MCF 10A (cell line): ENCODE measurements at regions not wholly inside any gene's neighbourhood (a gene's known extent, or its start where the extent isn't known, plus 50 kb on each side); places are given as distances from the start of the nearest gene placed in this dataset.
"Not testable (repeated sequence)": the region's sequence is repeated elsewhere in the genome, so short reads cannot be mapped to it uniquely, and the experiment has no call there.

Experiments used
- BruUV-seq: library from RNA; stranded (reverse); fragments of 400-500 nt; replicated peaks from 2 replicates; lab custom pipeline; 2021; lab: Mats Ljungman, UMichigan
- CTCF ChIA-PET: fragments of 300-600 bp; sonication (Branson Sonifier 250); formaldehyde crosslinking; extraction: SDS; loops from one replicate; lab custom pipeline; 2021; ENCODE audit warnings: antibody characterized with exemption, inconsistent platforms; lab: Yijun Ruan, JAX
- POLR2A ChIA-PET: fragments of 300-600, 350-650 bp; sonication (Branson Sonifier 250); formaldehyde crosslinking; extraction: SDS; loops from one replicate; lab custom pipeline; 2020; ENCODE audit warnings: antibody characterized with exemption, inconsistent platforms; lab: Yijun Ruan, JAX
- DNase-seq: peaks from one replicate; pipeline ENCODE4 v3.0.0-alpha.2; 2018; ENCODE audit not compliant: unreplicated experiment
- H3K27ac Mint-ChIP-seq: one replicate; pipeline ENCODE4 v1.8.0; 2022; ENCODE audit warnings: mild to moderate bottlenecking, low read depth, mixed read lengths; ENCODE audit not compliant: unreplicated experiment
- H3K27me3 Mint-ChIP-seq: one replicate; pipeline ENCODE4 v1.8.0; 2022; ENCODE audit warnings: mixed read lengths; ENCODE audit not compliant: insufficient read depth, unreplicated experiment
- H3K36me3 Mint-ChIP-seq: one replicate; pipeline ENCODE4 v1.8.0; 2022; ENCODE audit warnings: mild to moderate bottlenecking, moderate library complexity, mixed read lengths; ENCODE audit not compliant: insufficient read depth, unreplicated experiment
- H3K4me1 Mint-ChIP-seq: one replicate; pipeline ENCODE4 v1.8.0; 2022; ENCODE audit warnings: mixed read lengths; ENCODE audit not compliant: insufficient read depth, unreplicated experiment
- H3K4me3 Mint-ChIP-seq: one replicate; pipeline ENCODE4 v1.8.0; 2022; ENCODE audit warnings: mild to moderate bottlenecking, moderate library complexity, mixed read lengths; ENCODE audit not compliant: unreplicated experiment
- H3K9me3 Mint-ChIP-seq: one replicate; pipeline ENCODE4 v1.8.0; 2022; ENCODE audit warnings: mixed read lengths; ENCODE audit not compliant: unreplicated experiment
- intact Hi-C: fragments of 100-400 bp; cut with micrococcal nuclease; formaldehyde crosslinking; loops from 2 replicates; pipeline ENCODE4 v1.14.1; 2022

DNA sequence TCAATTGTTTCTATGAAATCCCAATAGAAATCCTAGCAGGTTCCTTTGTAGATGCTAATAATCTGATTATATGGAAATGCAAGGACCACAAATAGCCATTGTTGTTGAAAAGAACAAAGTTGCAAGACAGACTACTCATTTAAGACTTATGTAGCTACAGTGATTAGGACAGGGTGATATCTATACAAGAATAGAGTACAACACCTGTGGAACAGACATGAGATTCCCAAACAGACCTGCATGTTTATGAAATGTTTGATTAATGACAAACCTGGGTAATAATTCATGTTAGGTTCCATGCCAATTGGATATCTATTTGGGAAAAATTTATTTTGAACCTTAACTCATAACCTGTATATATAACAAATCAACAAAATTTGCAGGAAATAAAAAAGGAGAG is 95.4 kb downstream of the MALL start:
- H3K36me3 Mint-ChIP-seq, CTCF ChIA-PET, H3K27ac Mint-ChIP-seq, DNase-seq, intact Hi-C loops, H3K9me3 Mint-ChIP-seq, BruUV-seq, H3K4me3 Mint-ChIP-seq, H3K27me3 Mint-ChIP-seq, H3K4me1 Mint-ChIP-seq, POLR2A ChIA-PET: not testable (repeated sequence)

DNA sequence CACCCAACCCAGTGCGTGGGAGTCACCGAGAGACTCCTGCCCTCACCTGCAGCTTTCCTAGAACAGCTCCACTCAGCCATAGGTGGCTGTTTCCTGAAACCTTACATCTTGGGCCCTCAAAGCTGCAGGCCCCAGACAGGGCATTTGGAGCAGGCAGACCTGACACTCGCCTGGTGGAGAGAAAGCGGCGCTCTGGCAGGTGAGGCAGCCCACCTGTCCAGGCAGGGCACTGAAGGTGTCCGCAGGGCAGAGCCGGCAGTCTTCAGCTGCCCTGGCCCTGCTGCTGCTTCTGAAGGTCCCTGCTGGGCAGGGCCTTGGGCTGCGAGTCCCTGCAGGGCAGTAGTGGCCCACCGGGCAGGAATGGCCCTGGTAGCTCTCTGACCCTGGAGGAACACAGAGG is 93.3 kb downstream of the MALL start:
- H3K36me3 Mint-ChIP-seq, DNase-seq, POLR2A ChIA-PET, H3K27ac Mint-ChIP-seq, intact Hi-C loops, H3K4me1 Mint-ChIP-seq, BruUV-seq, H3K27me3 Mint-ChIP-seq, H3K9me3 Mint-ChIP-seq, CTCF ChIA-PET, H3K4me3 Mint-ChIP-seq: not testable (repeated sequence)

DNA sequence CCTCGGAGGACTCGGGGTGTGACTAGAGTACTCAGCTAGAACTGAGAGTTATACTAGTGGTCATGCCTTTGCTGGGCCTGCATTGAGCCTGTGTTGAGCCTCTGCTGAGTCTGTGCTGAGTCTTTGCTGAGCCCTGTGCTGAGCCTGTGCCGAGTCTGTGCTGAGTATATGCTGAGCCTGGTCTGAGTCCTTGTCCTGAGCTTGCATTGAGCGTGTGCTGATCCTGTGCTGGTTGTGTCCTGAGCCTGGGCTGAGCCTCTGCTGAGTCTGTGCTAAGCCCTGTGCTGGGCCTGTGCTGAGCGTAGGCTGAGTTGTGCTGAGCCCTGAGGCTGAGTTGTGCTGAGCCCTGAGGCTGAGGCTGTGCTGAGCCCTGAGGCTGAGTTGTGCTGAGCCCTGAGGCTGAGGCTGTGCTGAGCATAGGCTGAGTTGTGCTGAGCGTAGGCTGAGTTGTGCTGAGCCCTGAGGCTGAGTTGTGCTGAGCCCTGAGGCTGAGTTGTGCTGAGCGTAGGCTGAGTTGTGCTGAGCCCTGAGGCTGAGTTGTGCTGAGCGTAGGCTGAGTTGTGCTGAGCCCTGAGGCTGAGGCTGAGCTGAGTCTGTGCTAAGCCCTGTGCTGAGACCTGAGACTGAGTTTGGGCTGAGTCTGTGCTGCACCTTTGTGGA is 89.4 kb downstream of the MALL start:
- intact Hi-C loops, H3K27ac Mint-ChIP-seq: not testable (repeated sequence)

DNA sequence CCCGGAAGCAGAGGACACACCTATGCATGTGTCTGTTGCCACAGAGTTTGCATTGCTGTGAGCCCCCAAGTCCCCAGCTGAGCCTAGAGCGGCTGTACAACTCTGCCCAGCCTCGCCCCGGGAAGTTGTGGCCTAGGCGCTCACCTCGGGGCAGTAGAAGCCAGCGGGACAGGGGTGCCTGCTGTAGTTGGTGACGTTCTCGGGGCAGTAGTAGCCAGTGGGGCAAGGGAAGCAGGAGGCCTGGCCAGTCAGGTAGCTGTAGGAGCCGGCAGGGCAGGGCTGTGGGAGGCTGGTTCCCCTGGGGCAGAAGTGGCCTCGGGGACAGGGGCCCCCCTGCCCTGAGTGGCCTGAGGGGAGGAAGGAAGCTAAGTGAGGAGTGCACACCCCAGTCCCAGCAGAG is 87.2 kb downstream of the MALL start:
- CTCF ChIA-PET, intact Hi-C loops, H3K27me3 Mint-ChIP-seq, H3K36me3 Mint-ChIP-seq, H3K4me1 Mint-ChIP-seq, BruUV-seq, H3K4me3 Mint-ChIP-seq, DNase-seq, POLR2A ChIA-PET, H3K27ac Mint-ChIP-seq, H3K9me3 Mint-ChIP-seq: not testable (repeated sequence)

More for the DNA sequence above, 89.4 kb downstream of the MALL start:
- H3K9me3 Mint-ChIP-seq, DNase-seq, CTCF ChIA-PET, H3K27me3 Mint-ChIP-seq, BruUV-seq, H3K36me3 Mint-ChIP-seq, POLR2A ChIA-PET, H3K4me1 Mint-ChIP-seq, H3K4me3 Mint-ChIP-seq: not testable (repeated sequence)

DNA sequence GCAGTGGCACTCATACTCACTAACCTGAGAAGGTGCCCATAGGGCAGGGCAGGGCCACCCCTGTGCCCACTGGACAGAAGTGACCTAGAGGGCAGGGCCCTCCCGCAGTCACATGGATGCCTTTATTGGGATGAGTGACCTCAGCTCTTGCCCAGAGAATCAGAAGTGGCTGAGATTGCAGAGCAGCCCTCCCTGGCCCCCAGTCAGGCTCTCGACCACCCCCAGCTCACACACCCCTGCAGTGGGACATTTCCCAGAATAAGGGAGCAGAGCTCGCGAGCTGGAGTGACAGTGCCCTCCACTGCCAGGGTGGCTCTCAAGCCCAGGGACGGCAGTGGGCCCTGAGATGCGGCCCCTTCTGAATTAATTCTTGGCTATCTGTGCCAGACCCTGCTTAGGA is 84.7 kb downstream of the MALL start:
- DNase-seq, H3K4me3 Mint-ChIP-seq, POLR2A ChIA-PET, H3K36me3 Mint-ChIP-seq, H3K9me3 Mint-ChIP-seq, H3K27ac Mint-ChIP-seq, BruUV-seq, H3K27me3 Mint-ChIP-seq, intact Hi-C loops, H3K4me1 Mint-ChIP-seq, CTCF ChIA-PET: not testable (repeated sequence)

DNA sequence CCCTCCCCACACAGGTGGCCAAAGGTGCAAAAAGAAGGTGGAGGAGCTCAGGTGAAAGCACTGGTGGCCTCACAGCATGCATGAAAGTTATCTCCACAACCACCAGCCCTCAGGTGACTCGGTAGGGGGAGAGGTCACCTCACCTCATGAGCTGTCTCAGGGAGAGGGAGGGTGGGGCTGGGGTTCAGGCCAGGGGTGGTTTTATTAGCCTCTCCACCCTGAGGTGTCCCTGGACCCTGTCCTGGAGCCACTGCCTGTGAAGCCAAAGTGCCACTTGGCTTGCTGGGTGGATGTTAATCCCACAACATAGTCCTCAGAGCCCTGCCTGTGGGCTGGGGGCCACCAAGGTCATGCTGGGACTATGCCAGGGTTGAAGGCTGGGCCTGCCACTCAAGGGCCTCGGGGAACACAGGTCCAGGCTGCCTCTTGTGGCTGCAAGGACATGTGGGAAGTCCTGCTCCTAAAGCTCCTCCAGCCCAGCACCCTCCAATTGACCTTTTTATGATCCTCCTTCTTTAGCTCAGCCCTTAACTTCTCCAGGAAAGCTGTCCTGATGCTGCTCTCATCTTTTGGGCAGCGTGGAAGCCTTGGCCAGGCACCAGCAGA is 83.8 kb downstream of the MALL start:
- CTCF ChIA-PET, H3K4me3 Mint-ChIP-seq, POLR2A ChIA-PET, H3K27me3 Mint-ChIP-seq, H3K27ac Mint-ChIP-seq, BruUV-seq, DNase-seq, intact Hi-C loops, H3K9me3 Mint-ChIP-seq, H3K36me3 Mint-ChIP-seq, H3K4me1 Mint-ChIP-seq: not testable (repeated sequence)
